HepG2 (cell line): ENCODE measurements at regions not wholly inside any gene's neighbourhood (a gene's known extent, or its start where the extent isn't known, plus 50 kb on each side); places are given as distances from the start of the nearest gene placed in this dataset.

Experiments used
- ATAC-seq: fragments of 200-7000 bp; cut with Tn5 transposase; 3 replicates; pipeline ENCODE4 v1.9.1; 2020; ENCODE audit warnings: mild to moderate bottlenecking, moderate library complexity
- BruUV-seq: library from RNA; stranded (reverse); fragments of 400-500 nt; replicated peaks from 2 replicates; lab custom pipeline; 2021; lab: Mats Ljungman, UMichigan
- CTCF ChIA-PET: fragments of 300-600 bp; formaldehyde crosslinking; extraction: SDS; loops from one replicate; lab custom pipeline; 2021; ENCODE audit warnings: low total read pairs, inconsistent platforms, low intra/inter-chr PET ratio; lab: Yijun Ruan, JAX
- POLR2A ChIA-PET: fragments of 350-600 bp; sonication (Branson Sonifier 250); formaldehyde crosslinking; loops from one replicate; lab custom pipeline; 2020; ENCODE audit warnings: antibody characterized with exemption, inconsistent platforms; lab: Yijun Ruan, JAX
- DNase-seq: peaks from one replicate; pipeline ENCODE4 v3.0.0-alpha.2; 2015; ENCODE audit warnings: low spot score
- FAIRE-seq: peaks from 3 replicates; lab custom pipeline; 2011; peaks lifted over from hg19 to GRCh38; lab: Jason Lieb, UNC
- H2AFZ ChIP-seq: one replicate; pipeline ENCODE4 v1.6.1; 2011; ENCODE audit warnings: low read length, inconsistent platforms
- H3K27ac ChIP-seq: fragments of 300-600 bp; 3 replicates; pipeline ENCODE4 v1.8.0; 2011; ENCODE audit warnings: mixed run types, mild to moderate bottlenecking, mixed read lengths, low read length, inconsistent platforms; ENCODE audit not compliant: insufficient read depth; ENCODE audit errors: extremely low read length
- H3K27me3 ChIP-seq, 2 experiments: fragments of 200-600 bp in 1 of 2; 2 replicates in 1 of 2; 3 replicates in 1 of 2; pipeline versions ENCODE4 v1.6.0 to v1.8.0; 2011; ENCODE audit warnings: low read length in 2 of 2, mild to moderate bottlenecking in 2 of 2, moderate library complexity in 2 of 2, inconsistent platforms in 1 of 2; ENCODE audit not compliant: insufficient read depth in 2 of 2, control insufficient read depth in 1 of 2
- H3K36me3 ChIP-seq, 2 experiments: fragments of 200-600 bp in 1 of 2; replicated peaks in 1 of 2; 2 replicates in 1 of 2; 3 replicates in 1 of 2; pipeline versions ENCODE4 v1.5.1 to v1.8.0; 2011; ENCODE audit warnings: low read length in 2 of 2, inconsistent platforms in 1 of 2; ENCODE audit not compliant: insufficient read depth in 2 of 2, control insufficient read depth in 1 of 2
- H3K4me1 ChIP-seq: 2 replicates; pipeline ENCODE4 v1.5.1; 2012; ENCODE audit warnings: low read length, inconsistent platforms; ENCODE audit not compliant: insufficient read depth
- H3K4me2 ChIP-seq: 2 replicates; pipeline ENCODE4 v1.6.0; 2011; ENCODE audit warnings: low read depth, low read length, inconsistent platforms
- H3K4me3 ChIP-seq, 3 experiments: fragments of 200-600 bp in 1 of 3; sonication (generic), shearing (Covaris generic) in 1 of 3; replicated peaks in 1 of 3; 2 replicates each; pipeline ENCODE4 v1.5.1; 2011 to 2016; ENCODE audit warnings: low read length in 3 of 3, inconsistent platforms in 2 of 3, low read depth in 2 of 3, mild to moderate bottlenecking in 2 of 3, control low read depth in 1 of 3, mixed read lengths in 1 of 3; ENCODE audit not compliant: insufficient read depth in 1 of 3
- H3K79me2 ChIP-seq: one replicate; pipeline ENCODE4 v1.6.1; 2011; ENCODE audit warnings: low read length, inconsistent platforms; ENCODE audit not compliant: insufficient read depth
- H3K9ac ChIP-seq: 2 replicates; pipeline ENCODE4 v1.6.0; 2011; ENCODE audit warnings: mild to moderate bottlenecking, low read depth, low read length, inconsistent platforms; ENCODE audit not compliant: insufficient read depth
- H3K9me3 ChIP-seq: 2 replicates; pipeline ENCODE4 v1.5.1; 2012; ENCODE audit warnings: mild to moderate bottlenecking, low read length
- H4K20me1 ChIP-seq: 2 replicates; pipeline ENCODE4 v1.6.0; 2011; ENCODE audit warnings: inconsistent platforms, mild to moderate bottlenecking, low read length, moderate library complexity; ENCODE audit not compliant: insufficient read depth
- ARNT ChIP-seq: fragments of 450-650 bp; IDR thresholded peaks from 2 replicates; pipeline ENCODE4 v1.6.1; 2017
- ATF7-NPFF ChIP-seq: sonication (generic); formaldehyde crosslinking; IDR thresholded peaks from 2 replicates; pipeline ENCODE4 v1.8.1; 2023; ENCODE audit warnings: mild to moderate bottlenecking, low read depth, missing genetic modification reagents, moderate library complexity
- CBX5 ChIP-seq: sonication (generic); formaldehyde crosslinking; IDR thresholded peaks from 2 replicates; pipeline ENCODE4 v1.4.0; 2020; ENCODE audit warnings: missing genetic modification reagents, borderline replicate concordance
- CEBPZ ChIP-seq: IDR thresholded peaks from 2 replicates; pipeline ENCODE4 v1.6.1; 2012; ENCODE audit warnings: low read length, improper control_type of control experiment
- CTCF ChIP-seq: sonication (generic); formaldehyde crosslinking; IDR thresholded peaks from 2 replicates; pipeline ENCODE4 v1.5.0; 2020; ENCODE audit warnings: mild to moderate bottlenecking, missing genetic modification reagents, moderate library complexity
- GFI1 ChIP-seq: sonication (generic); formaldehyde crosslinking; IDR thresholded peaks from 2 replicates; pipeline ENCODE4 v1.5.0; 2020; ENCODE audit warnings: missing genetic modification reagents, mild to moderate bottlenecking, borderline replicate concordance
- MXD3 ChIP-seq: IDR thresholded peaks from 2 replicates; pipeline ENCODE4 v1.6.1; 2016; ENCODE audit warnings: mild to moderate bottlenecking, missing biosample characterization, missing genetic modification reagents
- PLSCR1 ChIP-seq: sonication (generic); formaldehyde crosslinking; IDR thresholded peaks from 2 replicates; pipeline ENCODE4 v1.5.0; 2020; ENCODE audit warnings: missing genetic modification reagents, mild to moderate bottlenecking, borderline replicate concordance
- TARDBP ChIP-seq: sonication (generic); formaldehyde crosslinking; IDR thresholded peaks from 2 replicates; pipeline ENCODE4 v1.8.0; 2022; ENCODE audit warnings: mild to moderate bottlenecking, missing genetic modification reagents
- TFE3 ChIP-seq: IDR thresholded peaks from 2 replicates; pipeline ENCODE4 v1.6.1; 2016
- ZFAT ChIP-seq: sonication (generic); formaldehyde crosslinking; conservative IDR thresholded peaks from 2 replicates; pipeline ENCODE4 v1.8.1; 2023; ENCODE audit warnings: missing genetic modification reagents, inconsistent platforms
- ZNF20 ChIP-seq: sonication (generic); formaldehyde crosslinking; IDR thresholded peaks from 2 replicates; pipeline ENCODE4 v1.4.0; 2020; ENCODE audit warnings: mild to moderate bottlenecking, moderate library complexity, missing genetic modification reagents
- ZNF275 ChIP-seq: sonication (generic); formaldehyde crosslinking; IDR thresholded peaks from 2 replicates; pipeline ENCODE4 v1.8.0; 2022; ENCODE audit warnings: missing genetic modification reagents, mild to moderate bottlenecking, inconsistent platforms, borderline replicate concordance
- ZNF460 ChIP-seq: sonication (generic); formaldehyde crosslinking; IDR thresholded peaks from 2 replicates; pipeline ENCODE4 v1.5.1; 2020; ENCODE audit warnings: missing genetic modification reagents, mild to moderate bottlenecking, borderline replicate concordance
- ZNF703 ChIP-seq: sonication (generic); formaldehyde crosslinking; IDR thresholded peaks from 2 replicates; pipeline ENCODE4 v1.5.1; 2020; ENCODE audit warnings: missing genetic modification reagents, mild to moderate bottlenecking, moderate library complexity, borderline replicate concordance
- ZNF777 ChIP-seq: sonication (generic); formaldehyde crosslinking; IDR thresholded peaks from 2 replicates; pipeline ENCODE4 v1.4.0; 2020; ENCODE audit warnings: missing genetic modification reagents
- in situ Hi-C: cut with HindIII; loops from 2 replicates; pipeline ENCODE4 v1.10.0; 2017; ENCODE audit warnings: low pct_unique_long_range_greater_than_20kb; ENCODE audit not compliant: extremely low pct_ligation_motif_present
- intact Hi-C: fragments of 100-400 bp; cut with micrococcal nuclease; formaldehyde crosslinking; loops from one replicate; pipeline ENCODE4 v1.10.0; 2022; ENCODE audit not compliant: unreplicated experiment

- TF ChIP-seq ZNF20 (CRISPR knock-in tag) (no peak), GFI1 (CRISPR knock-in tag) (no peak), CEBPZ (no peak), TARDBP (CRISPR knock-in tag) (no peak), ARNT (no peak), ZNF703 (CRISPR knock-in tag) (no peak), CTCF (CRISPR knock-in tag) (no peak)
Measured at GRCh38 chr10:83636826-83637225, 502.5 kb upstream of the GHITM start (continued).

- no peaks in the 10 kb centered on the region; a peak in 1 of 5 replicates for H3K27me3 ChIP-seq
- DNase-seq: no peak
- no peak overlapping the region for H3K4me3 ChIP-seq
- no peak for FAIRE-seq
- H2AFZ ChIP-seq: no peak overlapping the region
- intact Hi-C loops: no loop called here
- ChIA-PET CTCF (no interaction called here), POLR2A (no interaction called here)
- H3K9ac ChIP-seq: no peak overlapping the region
- H3K27ac ChIP-seq: no peak overlapping the region
- BruUV-seq: no TSS peak
- H3K4me1 ChIP-seq: no peaks in the 10 kb centered on the region
- peaks cover 48% of the 10 kb centered on the region for H3K9me3 ChIP-seq
- H3K4me2 ChIP-seq: no peak overlapping the region
- H3K79me2 ChIP-seq: no peaks in the 10 kb centered on the region
- in situ Hi-C loops: no loop called here
- ATAC-seq: no peak
- no peaks in the 10 kb centered on the region for H4K20me1 ChIP-seq
- H3K36me3 ChIP-seq: no peaks in the 10 kb centered on the region
- TF ChIP-seq TFE3 (CRISPR knock-in tag): no peak
- TF ChIP-seq ZFAT (CRISPR knock-in tag): no peak
- TF ChIP-seq ZNF275 (CRISPR knock-in tag): no peak
- no peak for TF ChIP-seq MXD3 (CRISPR knock-in tag)
- TF ChIP-seq CBX5 (CRISPR knock-in tag): no peak
- no peak for TF ChIP-seq ZNF460 (CRISPR knock-in tag)
- no peak for TF ChIP-seq PLSCR1
- no peak for TF ChIP-seq ZNF777 (CRISPR knock-in tag)
- TF ChIP-seq ATF7-NPFF (CRISPR knock-in tag): no peak
Measured at GRCh38 chr10:83647526-83647925, 491.8 kb upstream of the GHITM start.
